ENCODE measurements at regions not wholly inside any gene's neighbourhood (a gene's known extent, or its start where the extent isn't known, plus 50 kb on each side); places are given as distances from the start of the nearest gene placed in this dataset.

DNA sequence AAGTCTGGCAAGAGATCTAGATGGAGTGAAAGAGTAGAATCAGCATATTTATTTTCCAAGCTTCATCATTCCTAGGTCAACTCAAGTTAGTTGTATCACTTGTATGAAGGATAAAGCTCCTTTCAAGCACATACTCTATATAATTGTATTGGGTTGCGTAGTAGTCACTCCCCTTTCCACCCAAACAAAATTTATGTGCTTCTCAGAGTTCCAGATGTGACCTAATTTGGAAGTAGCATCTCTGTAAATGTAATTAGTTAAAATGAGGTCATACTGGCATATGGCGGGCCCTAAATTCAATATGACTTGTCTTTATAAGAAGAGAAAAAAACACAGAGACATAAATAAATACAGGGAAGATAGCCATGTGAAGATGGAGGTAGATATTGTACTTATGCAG is 226.8 kb upstream of the CHORDC1 start:
- TF ChIP-seq CTCF (IDR thresholded peaks at IDR 0.05) (no peak), EZH2 (IDR thresholded peaks at IDR 0.05; ENCODE audit: borderline replicate concordance, insufficient read depth, low read depth, low read length, poor library complexity, severe bottlenecking) (no peak)
